Mesodermal cell (in vitro differentiated cells): ENCODE measurements at regions not wholly inside any gene's neighbourhood (a gene's known extent, or its start where the extent isn't known, plus 50 kb on each side); places are given as distances from the start of the nearest gene placed in this dataset.

Source experiments
- H3K27ac ChIP-seq: 2 replicates; pipeline ENCODE4 v1.7.0; 2013; ENCODE audit warnings: mild to moderate bottlenecking, low read depth, low read length, moderate library complexity; ENCODE audit not compliant: severe bottlenecking
- H3K36me3 ChIP-seq: 2 replicates; pipeline ENCODE4 v1.7.1; 2013; ENCODE audit warnings: mild to moderate bottlenecking, low read length, moderate library complexity; ENCODE audit not compliant: control insufficient read depth, insufficient read depth
- H3K4me1 ChIP-seq: one replicate; pipeline ENCODE4 v1.7.1; 2013; ENCODE audit warnings: mild to moderate bottlenecking, low read length; ENCODE audit not compliant: insufficient read depth, control insufficient read depth, poor library complexity, severe bottlenecking
- H3K4me3 ChIP-seq: 2 replicates; pipeline ENCODE4 v1.7.0; 2013; ENCODE audit warnings: low read length, control low read depth, mild to moderate bottlenecking; ENCODE audit not compliant: insufficient read depth, poor library complexity, severe bottlenecking; ENCODE audit errors: extremely low read depth
- H3K9me3 ChIP-seq: 2 replicates; pipeline ENCODE4 v1.7.1; 2013; ENCODE audit warnings: mild to moderate bottlenecking, low read length, moderate library complexity; ENCODE audit not compliant: control insufficient read depth
- WGBS, 2 experiments: methylation state at CpG; one replicate each; pipeline ENCODE4 v1.1.5; 2013; ENCODE audit warnings: missing lambda C conversion rate in 2 of 2; ENCODE audit not compliant: insufficient coverage in 2 of 2; 5-methylcytosine and 5-hydroxymethylcytosine counted together

DNA sequence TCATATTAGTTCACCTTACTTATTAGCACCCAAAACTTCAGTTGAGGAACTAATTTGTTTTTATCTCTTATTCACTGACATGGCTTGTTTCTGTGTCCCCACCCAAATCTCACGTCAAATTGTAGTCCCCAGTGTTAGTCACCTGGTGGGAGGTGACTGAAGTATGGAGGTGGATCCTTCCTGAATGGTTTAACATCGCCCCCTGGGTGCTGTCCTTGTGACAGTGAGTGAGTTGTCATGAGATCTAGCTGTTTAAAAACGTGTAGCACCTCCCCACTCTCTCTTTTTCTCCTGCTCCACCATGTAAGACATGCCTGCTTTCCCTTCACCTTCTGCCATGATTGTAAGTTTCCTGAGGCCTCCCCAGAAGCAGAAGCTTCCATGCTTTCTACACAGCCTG, 75.0 kb upstream of the HECTD2 start:
- H3K9me3 ChIP-seq = peaks cover 3% of the 10 kb centered on the region
- 59 to 67% methylated on average over 1 to 2 of the region's 3 CpGs for WGBS, 2 experiments
- no peaks in the 10 kb centered on the region for H3K4me1 ChIP-seq
- no peaks in the 10 kb centered on the region for H3K36me3 ChIP-seq
- H3K4me3 ChIP-seq = no peak overlapping the region
- H3K27ac ChIP-seq = no peak overlapping the region

DNA sequence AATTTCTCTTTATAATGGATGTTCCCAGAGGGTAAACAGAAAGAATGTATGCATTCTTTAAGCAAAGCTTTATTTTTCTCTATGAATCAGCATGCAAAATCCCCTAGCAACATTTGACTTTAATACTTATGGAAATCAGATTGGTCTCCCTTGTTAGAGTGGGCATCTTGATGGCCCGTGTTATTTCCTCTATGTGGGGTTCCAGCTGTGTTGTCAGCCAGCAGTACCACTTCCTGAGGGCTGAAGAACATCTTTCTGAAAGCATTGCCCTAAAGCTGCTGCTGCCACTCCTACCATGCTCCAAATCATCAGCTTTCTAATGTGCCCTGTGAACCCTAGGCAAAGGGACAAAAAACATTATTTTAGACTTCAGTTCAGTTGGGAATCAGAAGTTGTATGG, 70.4 kb upstream of the HECTD2 start:
- Histone ChIP-seq H3K9me3 (no peaks in the 10 kb centered on the region), H3K36me3 (no peaks in the 10 kb centered on the region), H3K4me3 (no peak overlapping the region), H3K27ac (no peak overlapping the region), H3K4me1 (peaks cover 9% of the 10 kb centered on the region)
- WGBS, 2 experiments = 38 to 78% methylated on average over 1 of the region's 1 CpG

DNA sequence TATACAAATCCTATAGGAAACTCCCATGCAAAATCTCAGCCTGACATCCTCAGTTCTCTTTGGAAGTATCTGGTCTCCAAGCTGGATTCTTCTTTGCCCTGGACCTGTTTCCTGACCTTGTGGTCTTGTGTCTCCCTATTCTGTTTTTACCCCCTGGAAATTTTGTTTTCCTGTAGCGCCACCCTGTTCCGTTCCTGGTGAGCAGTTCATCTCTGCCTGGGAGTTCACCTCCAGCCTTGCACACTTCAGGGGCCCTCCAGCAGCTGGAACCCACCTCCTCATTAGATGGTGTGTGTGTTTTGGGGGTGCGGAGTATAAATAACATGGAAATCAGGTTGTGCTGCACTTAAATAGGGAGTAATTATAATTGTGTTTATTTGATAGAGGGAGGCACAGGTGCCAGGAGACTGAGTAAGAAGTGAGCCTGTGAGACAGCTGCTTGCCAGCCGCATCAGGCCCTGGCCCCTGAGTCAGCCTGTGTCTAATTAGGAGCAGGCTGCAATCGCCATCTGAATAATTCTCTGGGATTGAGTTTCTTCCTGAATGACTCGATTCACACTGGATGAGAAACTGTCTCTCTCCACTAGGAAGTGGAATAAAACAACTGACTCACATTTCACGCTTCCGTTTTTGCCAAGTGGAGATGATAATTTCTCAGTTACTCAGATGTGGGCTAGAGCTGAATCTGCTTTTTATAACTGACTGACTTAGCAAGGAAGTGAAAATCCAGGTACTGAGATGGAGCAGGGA, 69.4 kb upstream of the HECTD2 start:
- no peaks in the 10 kb centered on the region for H3K9me3 ChIP-seq
- H3K4me1 ChIP-seq = peaks cover 9% of the 10 kb centered on the region
- H3K4me3 ChIP-seq = no peak overlapping the region
- H3K36me3 ChIP-seq = no peaks in the 10 kb centered on the region
- WGBS, 2 experiments = 83 to 87% methylated on average over 5 of the region's 8 CpGs
- H3K27ac ChIP-seq = peak overlapping the region; percentile 16

DNA sequence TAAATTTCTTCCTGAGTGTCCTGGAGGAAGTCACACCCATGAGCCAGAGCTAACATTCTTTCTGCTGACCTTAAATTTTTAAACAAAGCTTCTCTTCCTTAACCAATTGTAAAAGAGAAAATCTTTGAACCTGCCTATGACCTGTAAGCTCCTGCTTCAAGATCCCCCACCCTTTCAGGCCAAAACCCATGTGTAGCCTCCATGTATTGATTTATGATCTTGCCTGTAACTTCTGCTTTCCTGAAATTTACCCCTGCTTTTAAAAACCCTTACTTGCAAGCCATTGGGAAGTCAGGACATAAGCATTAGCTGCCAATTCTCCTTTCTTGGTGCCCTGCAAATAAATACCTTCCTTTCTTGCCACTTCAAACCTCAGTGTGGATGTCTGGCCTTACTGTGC, 68.5 kb upstream of the HECTD2 start:
- H3K36me3 ChIP-seq = no peaks in the 10 kb centered on the region
- no peak overlapping the region for H3K4me3 ChIP-seq
- H3K27ac ChIP-seq = no peak overlapping the region
- no peaks in the 10 kb centered on the region for H3K9me3 ChIP-seq
- peaks cover 9% of the 10 kb centered on the region for H3K4me1 ChIP-seq

DNA sequence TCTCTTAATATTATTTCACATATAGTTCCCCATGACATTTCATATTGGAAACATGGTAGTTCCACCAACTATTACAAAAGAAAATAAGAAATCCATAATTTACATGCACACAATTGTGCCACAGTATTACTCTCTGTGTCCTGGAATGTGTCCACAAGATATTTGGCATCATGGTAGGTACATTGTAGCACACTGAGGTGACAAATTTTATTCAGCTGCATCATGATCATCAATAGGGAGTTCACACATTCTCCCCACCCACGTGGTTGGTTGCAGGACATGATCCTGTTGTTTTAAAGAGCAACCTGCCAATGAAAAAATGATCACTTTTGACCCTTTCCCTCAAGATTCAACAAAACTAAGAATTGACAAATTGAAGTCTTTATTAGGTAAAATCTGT, 67.1 kb upstream of the HECTD2 start:
- H3K4me1 ChIP-seq = peaks cover 9% of the 10 kb centered on the region

DNA sequence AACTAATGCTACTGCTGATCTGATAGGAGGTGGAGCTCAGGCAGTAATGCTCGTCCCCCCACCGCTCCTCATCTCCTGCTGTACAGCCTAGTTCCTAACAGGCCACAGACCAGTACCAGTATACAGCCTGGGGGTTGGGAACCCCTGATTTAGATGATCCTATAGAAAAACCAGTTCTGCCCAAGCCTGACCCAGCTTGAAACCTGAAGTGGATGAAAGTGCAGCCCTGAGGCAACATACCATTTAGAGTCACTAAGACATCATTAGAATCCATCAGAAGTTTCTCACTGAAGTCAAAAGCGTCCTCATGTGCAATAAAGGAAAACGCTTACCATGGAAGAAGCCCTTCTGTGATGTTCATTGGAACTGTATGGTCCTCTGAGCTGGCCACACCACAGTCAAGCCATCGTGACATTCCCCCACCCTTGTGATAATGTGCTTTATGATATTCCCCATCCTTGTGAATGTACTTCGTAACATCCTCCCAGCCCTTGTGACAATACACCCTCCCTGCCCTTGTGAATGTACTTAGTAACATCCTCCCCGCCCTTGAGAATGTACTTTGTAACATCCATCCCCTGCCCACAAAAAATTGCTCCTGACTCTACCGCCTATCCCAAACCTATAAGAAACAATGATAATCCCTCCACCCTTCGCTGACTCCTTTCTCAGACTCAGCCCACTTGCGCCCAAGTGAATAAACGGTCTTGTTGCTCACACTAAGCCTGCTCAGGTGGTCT, 65.9 kb upstream of the HECTD2 start:
- no peak overlapping the region for H3K27ac ChIP-seq
- no peaks in the 10 kb centered on the region for H3K36me3 ChIP-seq
- 91 to 95% methylated on average over 8 to 11 of the region's 11 CpGs for WGBS, 2 experiments
- no peak overlapping the region for H3K4me3 ChIP-seq
- peaks cover 16% of the 10 kb centered on the region for H3K4me1 ChIP-seq
- no peaks in the 10 kb centered on the region for H3K9me3 ChIP-seq

More for the DNA sequence above, 67.1 kb upstream of the HECTD2 start:
- H3K9me3 ChIP-seq = no peaks in the 10 kb centered on the region
- no peak overlapping the region for H3K27ac ChIP-seq
- H3K36me3 ChIP-seq = no peaks in the 10 kb centered on the region
- no peak overlapping the region for H3K4me3 ChIP-seq
- WGBS, 2 experiments = 100% methylated on average over 1 of the region's 1 CpG; no CpG with 5 or more reads in 1 of the 2 experiments

DNA sequence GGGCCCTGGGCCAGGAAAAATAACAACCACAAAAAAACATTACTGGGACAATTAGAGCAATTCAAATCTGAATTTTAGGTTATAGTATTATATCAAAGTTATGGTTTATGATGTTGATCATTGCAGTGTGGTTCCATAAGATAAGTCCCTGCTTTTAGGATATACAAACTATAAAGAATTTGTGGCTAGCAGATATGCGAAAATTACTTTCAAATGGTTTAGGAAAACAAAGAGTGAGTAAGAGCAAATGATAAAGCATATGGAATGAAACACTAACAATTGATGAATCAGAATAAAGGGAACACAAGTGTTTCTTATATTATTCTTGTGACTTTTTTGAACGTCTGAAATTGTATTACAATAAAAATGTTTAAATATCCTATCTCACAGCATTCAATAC, 64.4 kb upstream of the HECTD2 start:
- Histone ChIP-seq H3K36me3 (no peaks in the 10 kb centered on the region), H3K4me3 (no peak overlapping the region), H3K9me3 (no peaks in the 10 kb centered on the region), H3K4me1 (peaks cover 20% of the 10 kb centered on the region), H3K27ac (no peak overlapping the region)
- WGBS, 2 experiments = no CpG with 5 or more reads among the region's 2 CpGs

DNA sequence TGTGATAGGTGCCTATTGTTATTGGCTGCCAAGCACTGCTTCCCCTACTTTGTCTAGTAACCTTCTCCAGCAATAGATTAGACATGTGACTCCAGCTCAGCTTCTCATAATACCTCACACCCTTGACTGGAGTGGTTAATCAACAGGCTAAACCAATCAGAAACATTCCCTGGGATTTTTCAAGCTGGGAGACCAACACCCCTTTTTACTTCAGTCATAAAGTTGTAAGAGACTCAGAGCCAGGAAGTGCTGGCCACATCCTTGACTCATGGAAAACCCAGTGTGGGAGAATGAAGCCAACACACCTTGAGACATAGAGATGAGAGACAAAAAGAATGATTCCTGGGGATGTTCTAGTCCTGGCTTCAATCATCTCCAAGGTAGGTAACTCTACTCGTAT, 62.6 kb upstream of the HECTD2 start:
- 83 to 100% methylated on average over 1 of the region's 1 CpG for WGBS, 2 experiments
- no peak overlapping the region for H3K4me3 ChIP-seq
- no peaks in the 10 kb centered on the region for H3K36me3 ChIP-seq
- H3K9me3 ChIP-seq = no peaks in the 10 kb centered on the region
- no peak overlapping the region for H3K27ac ChIP-seq
- peaks cover 14% of the 10 kb centered on the region for H3K4me1 ChIP-seq

DNA sequence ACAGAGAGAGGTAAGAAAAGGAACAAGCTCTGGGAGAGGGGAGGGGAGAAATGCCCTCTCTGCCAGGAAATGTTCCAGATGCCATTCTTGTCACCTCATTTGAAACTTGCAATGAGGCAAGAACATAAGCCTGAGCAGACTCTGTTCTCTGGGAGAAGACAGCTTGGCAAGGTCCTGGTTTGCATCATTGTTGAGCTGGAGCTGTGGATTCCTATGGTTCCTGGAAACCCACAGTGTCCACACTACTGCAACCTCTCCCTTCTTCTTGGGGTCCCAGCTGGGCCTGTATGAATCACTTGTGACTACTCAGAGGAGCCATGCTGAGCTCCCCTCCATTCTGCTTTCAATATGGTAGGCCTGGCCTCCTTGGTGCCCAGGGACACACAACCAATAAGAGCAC, 60.8 kb upstream of the HECTD2 start:
- Histone ChIP-seq H3K4me3 (no peak overlapping the region), H3K4me1 (peaks cover 14% of the 10 kb centered on the region), H3K36me3 (no peaks in the 10 kb centered on the region), H3K9me3 (no peaks in the 10 kb centered on the region), H3K27ac (peak overlapping the region; percentile 78)

DNA sequence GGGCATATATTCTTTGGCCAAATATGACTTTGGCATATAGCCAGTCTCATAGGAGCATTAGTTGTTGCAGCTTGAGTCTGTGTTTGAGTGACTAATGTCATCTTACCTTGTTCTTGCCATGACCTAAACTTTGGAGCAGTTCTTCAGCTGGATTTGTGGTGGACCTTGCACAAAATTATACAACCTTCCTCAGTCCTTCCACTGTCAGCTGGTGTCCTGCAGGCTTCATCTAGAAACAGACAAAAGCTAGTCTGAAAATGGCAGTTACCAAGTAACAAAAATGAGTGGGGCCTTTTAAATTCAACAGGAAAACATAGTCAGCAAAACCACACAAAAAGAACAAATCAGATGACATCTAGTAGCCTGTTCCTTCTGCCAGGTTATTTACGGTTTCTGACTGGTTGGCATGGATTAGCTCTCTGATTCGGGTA, 59.5 kb upstream of the HECTD2 start:
- Histone ChIP-seq H3K4me1 (peaks cover 14% of the 10 kb centered on the region), H3K36me3 (no peaks in the 10 kb centered on the region), H3K9me3 (no peaks in the 10 kb centered on the region), H3K27ac (no peak overlapping the region), H3K4me3 (no peak overlapping the region)
- WGBS, 2 experiments = no CpG with 5 or more reads among the region's 2 CpGs

DNA sequence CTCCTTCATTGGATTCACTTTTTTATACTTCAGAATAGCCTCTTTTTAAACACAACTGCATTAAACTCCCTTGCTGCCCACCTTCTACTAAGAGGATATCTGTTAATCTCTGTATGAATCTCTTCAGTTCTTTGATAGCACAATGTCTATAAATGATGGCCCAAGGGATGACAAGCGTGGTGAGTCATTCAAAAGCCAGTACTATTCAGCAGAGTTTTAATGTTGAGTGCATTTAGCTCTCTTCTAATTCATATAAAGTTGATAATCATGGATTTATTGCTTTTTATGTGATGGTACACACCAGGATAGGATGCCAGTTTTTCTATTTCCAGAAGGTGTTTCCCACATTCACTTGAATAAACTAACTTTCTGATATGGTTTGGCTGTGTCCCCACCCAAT, 57.4 kb upstream of the HECTD2 start:
- 100% methylated on average over 1 of the region's 1 CpG; no CpG with 5 or more reads in 1 of the 2 experiments for WGBS, 2 experiments
- peaks cover 14% of the 10 kb centered on the region for H3K4me1 ChIP-seq
- H3K27ac ChIP-seq = no peak overlapping the region

More for the DNA sequence above, 57.4 kb upstream of the HECTD2 start:
- Histone ChIP-seq H3K4me3 (no peak overlapping the region), H3K36me3 (no peaks in the 10 kb centered on the region), H3K9me3 (no peaks in the 10 kb centered on the region)
